ENCODE measurements at regions not wholly inside any gene's neighbourhood (a gene's known extent, or its start where the extent isn't known, plus 50 kb on each side); places are given as distances from the start of the nearest gene placed in this dataset.

DNA sequence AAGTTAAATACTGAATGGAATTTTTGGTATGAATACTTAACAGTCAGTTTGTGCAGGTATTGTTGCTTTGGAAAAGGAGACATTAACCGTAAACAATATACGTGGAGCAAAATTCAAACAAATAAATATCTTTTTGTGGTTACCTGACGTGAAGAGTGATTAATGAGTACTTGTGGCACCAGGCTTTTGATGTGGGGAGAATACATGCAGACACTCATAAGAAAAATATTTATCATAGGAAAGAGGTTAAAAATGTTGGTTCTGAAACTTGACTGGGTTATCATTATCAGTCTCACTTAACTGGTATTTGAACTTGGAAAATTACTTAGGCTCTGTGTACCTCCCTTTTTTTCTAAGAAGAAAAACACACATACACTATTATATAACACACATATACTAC lies 136.4 kb upstream of the NDST4 start:
- no peak overlapping the region for H3K4me2 ChIP-seq (ENCODE audit: low read depth, low read length)
- dilution Hi-C loops (cut with HindIII; ENCODE audit: low sequenced_read_pairs, unreplicated experiment) (no loop called here), intact Hi-C loops (cut with micrococcal nuclease) (no loop called here), in situ Hi-C loops (cut with MboI; ENCODE audit: low sequenced_read_pairs) (no loop called here)
- H3K4me3 ChIP-seq (ENCODE audit: insufficient read depth, low read depth, low read length): no peak overlapping the region
- no peak for DNase-seq
- ATAC-seq (ENCODE audit: low read depth): no peak
- H3K27me3 ChIP-seq (ENCODE audit: control insufficient read depth, insufficient read depth, low read length): no peaks in the 10 kb centered on the region
- H3K4me1 ChIP-seq (ENCODE audit: control insufficient read depth, insufficient read depth, low read length): no peaks in the 10 kb centered on the region
- BruUV-seq (replicated peaks): no TSS peak
- no peaks in the 10 kb centered on the region for H3K9me1 ChIP-seq (ENCODE audit: insufficient read depth, low read length)
- CTCF ChIA-PET: no interaction called here
- no peak overlapping the region for H2BK120ac ChIP-seq (ENCODE audit: low read depth, low read length)
- no peaks in the 10 kb centered on the region for H3K9me3 ChIP-seq (ENCODE audit: control insufficient read depth, insufficient read depth, low read length)
- H4K20me1 ChIP-seq (ENCODE audit: insufficient read depth, low read length): no peaks in the 10 kb centered on the region
- H4K91ac ChIP-seq (ENCODE audit: insufficient read depth, low read depth, low read length): no peak overlapping the region
- H3K79me1 ChIP-seq (ENCODE audit: low read depth in 1 of 2, low read length in 2 of 2): no peaks in the 10 kb centered on the region
- no CpG with 5 or more reads among the region's 3 CpGs for WGBS, 2 experiments (ENCODE audit: extremely low coverage in 2 of 2, insufficient read length in 1 of 2)
- no peak overlapping the region for H2AK9ac ChIP-seq (replicated peaks; ENCODE audit: low read depth, low read length, poor library complexity)
- no peaks in the 10 kb centered on the region for H3K36me3 ChIP-seq (ENCODE audit: control insufficient read depth, insufficient read depth, low read length)
- TF ChIP-seq RFX5 (IDR thresholded peaks at IDR 0.05; ENCODE audit: low read depth, low read length): no peak
- TF ChIP-seq, protein P1, sequence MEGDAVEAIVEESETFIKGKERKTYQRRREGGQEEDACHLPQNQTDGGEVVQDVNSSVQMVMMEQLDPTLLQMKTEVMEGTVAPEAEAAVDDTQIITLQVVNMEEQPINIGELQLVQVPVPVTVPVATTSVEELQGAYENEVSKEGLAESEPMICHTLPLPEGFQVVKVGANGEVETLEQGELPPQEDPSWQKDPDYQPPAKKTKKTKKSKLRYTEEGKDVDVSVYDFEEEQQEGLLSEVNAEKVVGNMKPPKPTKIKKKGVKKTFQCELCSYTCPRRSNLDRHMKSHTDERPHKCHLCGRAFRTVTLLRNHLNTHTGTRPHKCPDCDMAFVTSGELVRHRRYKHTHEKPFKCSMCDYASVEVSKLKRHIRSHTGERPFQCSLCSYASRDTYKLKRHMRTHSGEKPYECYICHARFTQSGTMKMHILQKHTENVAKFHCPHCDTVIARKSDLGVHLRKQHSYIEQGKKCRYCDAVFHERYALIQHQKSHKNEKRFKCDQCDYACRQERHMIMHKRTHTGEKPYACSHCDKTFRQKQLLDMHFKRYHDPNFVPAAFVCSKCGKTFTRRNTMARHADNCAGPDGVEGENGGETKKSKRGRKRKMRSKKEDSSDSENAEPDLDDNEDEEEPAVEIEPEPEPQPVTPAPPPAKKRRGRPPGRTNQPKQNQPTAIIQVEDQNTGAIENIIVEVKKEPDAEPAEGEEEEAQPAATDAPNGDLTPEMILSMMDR (conservative IDR thresholded peaks at IDR 0.05; ENCODE audit: low read depth, low read length): no peak
- no peak for TF ChIP-seq MAZ (IDR thresholded peaks at IDR 0.05; ENCODE audit: borderline replicate concordance, low read depth, low read length)
- TF ChIP-seq SMC3 (IDR thresholded peaks at IDR 0.05; ENCODE audit: low read depth, low read length): no peak
- TF ChIP-seq MAFK (IDR thresholded peaks at IDR 0.05; ENCODE audit: low read depth, low read length): no peak
- no peak for TF ChIP-seq RCOR1 (IDR thresholded peaks at IDR 0.05; ENCODE audit: insufficient replicate concordance, low read length)
- TF ChIP-seq RAD21 (IDR thresholded peaks at IDR 0.05; ENCODE audit: low read length): no peak
- no peak overlapping the region for H2BK20ac ChIP-seq (ENCODE audit: low read depth, low read length)
- no peak overlapping the region for H2BK5ac ChIP-seq (ENCODE audit: low read depth, low read length, poor library complexity, severe bottlenecking)
- H3K56ac ChIP-seq (ENCODE audit: extremely low read depth, insufficient read depth, low read length): no peak overlapping the region
- H4K8ac ChIP-seq (ENCODE audit: low read depth in 2 of 2, low read length in 2 of 2): no peak overlapping the region
- H2BK15ac ChIP-seq (ENCODE audit: low read depth, low read length): no peak overlapping the region
- H2AFZ ChIP-seq (replicated peaks; ENCODE audit: low read length, poor library complexity): no peak overlapping the region
- no peak overlapping the region for H3K23ac ChIP-seq (ENCODE audit: low read depth, low read length)
- H3K18ac ChIP-seq (ENCODE audit: low read depth, low read length): no peak overlapping the region
- H3K4ac ChIP-seq (ENCODE audit: low read depth, low read length): no peak overlapping the region
- no peak overlapping the region for H2AK5ac ChIP-seq (ENCODE audit: low read depth, low read length)
- H3K9ac ChIP-seq (ENCODE audit: low read depth, low read length): no peak overlapping the region
- no peak overlapping the region for H3K27ac ChIP-seq (ENCODE audit: insufficient read depth, low read length)
- POLR2A ChIA-PET (ENCODE audit: unreplicated experiment): no interaction called here
- H3K14ac ChIP-seq (replicated peaks; ENCODE audit: low read depth, low read length): no peak overlapping the region
- H4K5ac ChIP-seq (ENCODE audit: low read depth, low read length): no peak overlapping the region

Measured in IMR-90 (cell line).